Mesendoderm (in vitro differentiated cells): ENCODE measurements at regions not wholly inside any gene's neighbourhood (a gene's known extent, or its start where the extent isn't known, plus 50 kb on each side); places are given as distances from the start of the nearest gene placed in this dataset.

Experiments used
- DNase-seq: peaks from one replicate; pipeline ENCODE4 v3.0.0; 2013
- H2AK5ac ChIP-seq: 2 replicates; pipeline ENCODE4 v1.6.1; 2013; ENCODE audit warnings: low read length, inconsistent platforms
- H2BK120ac ChIP-seq: 2 replicates; pipeline ENCODE4 v1.6.1; 2013; ENCODE audit warnings: low read depth, mild to moderate bottlenecking, low read length, moderate library complexity, mixed read lengths
- H2BK15ac ChIP-seq: replicated peaks from 2 replicates; pipeline ENCODE4 v1.6.1; 2013; ENCODE audit warnings: low read depth, mild to moderate bottlenecking, moderate library complexity
- H2BK5ac ChIP-seq: 2 replicates; pipeline ENCODE4 v1.6.1; 2013; ENCODE audit warnings: low read length, inconsistent platforms
- H3K18ac ChIP-seq: 2 replicates; pipeline ENCODE4 v1.6.1; 2013; ENCODE audit warnings: mild to moderate bottlenecking, low read length, mixed read lengths
- H3K23ac ChIP-seq: one replicate; pipeline ENCODE4 v1.6.1; 2013; ENCODE audit warnings: low read length
- H3K27ac ChIP-seq: 2 replicates; pipeline ENCODE4 v1.5.1; 2013; ENCODE audit warnings: low read depth, mild to moderate bottlenecking, inconsistent platforms, low read length, moderate library complexity
- H3K27me3 ChIP-seq: 2 replicates; pipeline ENCODE4 v1.6.1; 2013; ENCODE audit warnings: low read length, control low read depth, mild to moderate bottlenecking, inconsistent platforms; ENCODE audit not compliant: insufficient read depth, poor library complexity
- H3K36me3 ChIP-seq: 2 replicates; pipeline ENCODE4 v1.6.1; 2013; ENCODE audit warnings: low read length, inconsistent platforms; ENCODE audit not compliant: control insufficient read depth, insufficient read depth
- H3K4ac ChIP-seq: one replicate; pipeline ENCODE4 v1.6.1; 2013; ENCODE audit warnings: low read depth, mild to moderate bottlenecking, low read length, moderate library complexity
- H3K4me1 ChIP-seq: 2 replicates; pipeline ENCODE4 v1.6.1; 2013; ENCODE audit warnings: low read depth, low read length, inconsistent platforms; ENCODE audit not compliant: control insufficient read depth
- H3K4me2 ChIP-seq: 2 replicates; pipeline ENCODE4 v1.6.1; 2013; ENCODE audit warnings: low read length
- H3K4me3 ChIP-seq: 2 replicates; pipeline ENCODE4 v1.5.1; 2013; ENCODE audit warnings: mild to moderate bottlenecking, low read length
- H3K56ac ChIP-seq: one replicate; pipeline ENCODE4 v1.6.1; 2013; ENCODE audit warnings: low read length
- H3K79me1 ChIP-seq: 2 replicates; pipeline ENCODE4 v1.6.1; 2013; ENCODE audit warnings: low read length, inconsistent platforms
- H3K79me2 ChIP-seq: 2 replicates; pipeline ENCODE4 v1.6.1; 2013; ENCODE audit warnings: mild to moderate bottlenecking, low read length; ENCODE audit not compliant: control insufficient read depth, insufficient read depth
- H3K9ac ChIP-seq: 2 replicates; pipeline ENCODE4 v1.6.1; 2013; ENCODE audit warnings: low read length, inconsistent platforms
- H4K5ac ChIP-seq: one replicate; pipeline ENCODE4 v1.6.1; 2013; ENCODE audit warnings: low read length
- H4K8ac ChIP-seq: one replicate; pipeline ENCODE4 v1.6.1; 2013; ENCODE audit warnings: low read depth, mild to moderate bottlenecking, control low read depth, low read length, moderate library complexity
- WGBS: extraction: QIAGEN DNeasy Blood & Tissue Kit; methylation state at CpG from one replicate; pipeline ENCODE4 v1.1.7; 2013; ENCODE audit warnings: low lambda C conversion rate, missing lambda C conversion rate; ENCODE audit not compliant: insufficient coverage; ENCODE audit errors: extremely low coverage; 5-methylcytosine and 5-hydroxymethylcytosine counted together

GRCh38 chr2:145007093-145007959 lies 487.4 kb upstream of the ZEB2 start:
- H3K27ac ChIP-seq, result no peak overlapping the region
- no CpG with 5 or more reads among the region's 13 CpGs for WGBS

GRCh38 chr2:145002624-145003023 lies 482.7 kb upstream of the ZEB2 start:
- H3K4ac ChIP-seq, result no peak overlapping the region
- no peaks in the 10 kb centered on the region for H3K27me3 ChIP-seq
- no peak overlapping the region for H2BK15ac ChIP-seq
- DNase-seq, result no peak
- WGBS, result no CpG with 5 or more reads among the region's 1 CpG
- no peaks in the 10 kb centered on the region for H3K36me3 ChIP-seq
- no peak overlapping the region for H3K27ac ChIP-seq
- no peak overlapping the region for H3K56ac ChIP-seq
- H3K79me2 ChIP-seq, result no peaks in the 10 kb centered on the region
- H2AK5ac ChIP-seq, result no peak overlapping the region
- no peak overlapping the region for H2BK120ac ChIP-seq
- no peak overlapping the region for H3K4me3 ChIP-seq
- H3K9ac ChIP-seq, result no peak overlapping the region
- H4K8ac ChIP-seq, result no peak overlapping the region
- no peak overlapping the region for H2BK5ac ChIP-seq
- no peaks in the 10 kb centered on the region for H3K79me1 ChIP-seq
- no peak overlapping the region for H3K4me2 ChIP-seq
- H3K23ac ChIP-seq, result no peak overlapping the region
- H3K18ac ChIP-seq, result no peak overlapping the region
- H3K4me1 ChIP-seq, result no peaks in the 10 kb centered on the region
- H4K5ac ChIP-seq, result no peak overlapping the region

More at GRCh38 chr2:145007093-145007959, 487.4 kb upstream of the ZEB2 start:
- Histone ChIP-seq H2BK120ac (no peak overlapping the region), H3K4me2 (no peak overlapping the region), H2BK15ac (no peak overlapping the region), H2AK5ac (no peak overlapping the region), H3K79me2 (no peaks in the 10 kb centered on the region), H3K27me3 (no peaks in the 10 kb centered on the region), H4K8ac (no peak overlapping the region), H3K79me1 (no peaks in the 10 kb centered on the region), H3K4me1 (no peaks in the 10 kb centered on the region), H3K4me3 (no peak overlapping the region), H3K18ac (no peak overlapping the region), H3K23ac (no peak overlapping the region), H3K56ac (no peak overlapping the region), H3K4ac (no peak overlapping the region), H2BK5ac (no peak overlapping the region), H4K5ac (no peak overlapping the region), H3K36me3 (no peaks in the 10 kb centered on the region), H3K9ac (no peak overlapping the region)
- DNase-seq, result no peak

GRCh38 chr2:145000376-145000775 lies 480.5 kb upstream of the ZEB2 start:
- Histone ChIP-seq H3K4me2 (no peak overlapping the region), H3K79me2 (no peaks in the 10 kb centered on the region), H3K4ac (no peak overlapping the region), H3K18ac (no peak overlapping the region), H4K5ac (no peak overlapping the region), H3K79me1 (no peaks in the 10 kb centered on the region), H2BK120ac (no peak overlapping the region), H3K27me3 (no peaks in the 10 kb centered on the region), H3K36me3 (no peaks in the 10 kb centered on the region), H4K8ac (no peak overlapping the region), H3K23ac (no peak overlapping the region), H3K9ac (no peak overlapping the region), H3K4me3 (no peak overlapping the region), H2BK15ac (no peak overlapping the region), H2BK5ac (no peak overlapping the region), H3K56ac (no peak overlapping the region), H3K27ac (no peak overlapping the region), H2AK5ac (no peak overlapping the region), H3K4me1 (no peaks in the 10 kb centered on the region)
- no peak for DNase-seq

- Histone ChIP-seq H2BK120ac (no peak overlapping the region), H3K4me2 (no peak overlapping the region), H3K79me1 (no peaks in the 10 kb centered on the region), H3K56ac (no peak overlapping the region), H4K5ac (no peak overlapping the region), H3K27me3 (no peaks in the 10 kb centered on the region), H3K9ac (no peak overlapping the region), H3K79me2 (no peaks in the 10 kb centered on the region), H2BK15ac (no peak overlapping the region), H3K4me3 (no peak overlapping the region), H3K4ac (no peak overlapping the region), H3K23ac (no peak overlapping the region), H3K18ac (no peak overlapping the region), H2BK5ac (no peak overlapping the region), H4K8ac (no peak overlapping the region), H3K4me1 (no peaks in the 10 kb centered on the region), H2AK5ac (no peak overlapping the region), H3K27ac (no peak overlapping the region), H3K36me3 (no peaks in the 10 kb centered on the region)
- DNase-seq, result no peak
- no CpG with 5 or more reads among the region's 1 CpG for WGBS
Observed at GRCh38 chr2:144999936-145000335, 480.0 kb upstream of the ZEB2 start.

- Histone ChIP-seq H3K18ac (no peak overlapping the region), H3K4me3 (no peak overlapping the region)
- WGBS, result no CpG with 5 or more reads among the region's 7 CpGs
Observed at GRCh38 chr2:144999071-144999875, 479.4 kb upstream of the ZEB2 start.

More at GRCh38 chr2:144999071-144999875, 479.4 kb upstream of the ZEB2 start:
- Histone ChIP-seq H3K27me3 (no peaks in the 10 kb centered on the region), H3K56ac (no peak overlapping the region), H2BK120ac (no peak overlapping the region), H3K27ac (no peak overlapping the region), H2BK5ac (no peak overlapping the region), H3K9ac (no peak overlapping the region), H3K36me3 (no peaks in the 10 kb centered on the region), H2BK15ac (no peak overlapping the region), H3K23ac (no peak overlapping the region), H2AK5ac (no peak overlapping the region), H4K5ac (no peak overlapping the region), H3K4ac (no peak overlapping the region), H3K4me2 (no peak overlapping the region), H3K79me2 (no peaks in the 10 kb centered on the region), H4K8ac (no peak overlapping the region), H3K79me1 (no peaks in the 10 kb centered on the region), H3K4me1 (no peaks in the 10 kb centered on the region)
- no peak for DNase-seq
